D721Med (cell line): ENCODE measurements at regions not wholly inside any gene's neighbourhood (a gene's known extent, or its start where the extent isn't known, plus 50 kb on each side); places are given as distances from the start of the nearest gene placed in this dataset.

ENCODE experiments used
- DNase-seq: peaks from one replicate; pipeline ENCODE4 v3.0.0; 2011; ENCODE audit warnings: low spot score; ENCODE audit not compliant: insufficient read length
- FAIRE-seq: peaks from 2 replicates; lab custom pipeline; 2011; peaks lifted over from hg19 to GRCh38; lab: Jason Lieb, UNC
- CTCF ChIP-seq: IDR thresholded peaks from 2 replicates; pipeline ENCODE4 v1.5.1; 2012; ENCODE audit warnings: mild to moderate bottlenecking, control low read depth; ENCODE audit not compliant: insufficient read depth; ENCODE audit errors: missing control alignments

GRCh38 chr5:107325866-107326265 lies 344.9 kb downstream of the EFNA5 start:
- DNase-seq (no peak), FAIRE-seq (no peak)
- TF ChIP-seq CTCF: no peak

GRCh38 chr5:107324809-107325208 lies 345.9 kb downstream of the EFNA5 start:
- no peak for TF ChIP-seq CTCF
- FAIRE-seq: no peak
- no peak for DNase-seq

GRCh38 chr5:107324071-107324470 lies 346.7 kb downstream of the EFNA5 start:
- TF ChIP-seq CTCF: no peak
- no peak for DNase-seq
- no peak for FAIRE-seq

- DNase-seq (no peak), FAIRE-seq (no peak)
- TF ChIP-seq CTCF: no peak
Measured at GRCh38 chr5:107323536-107323935, 347.2 kb downstream of the EFNA5 start.

GRCh38 chr5:107322936-107323335 lies 347.8 kb downstream of the EFNA5 start:
- DNase-seq (no peak), FAIRE-seq (no peak)
- TF ChIP-seq CTCF: no peak

GRCh38 chr5:107321906-107322305 lies 348.8 kb downstream of the EFNA5 start:
- FAIRE-seq: no peak
- TF ChIP-seq CTCF: no peak

GRCh38 chr5:107320846-107321245 lies 349.9 kb downstream of the EFNA5 start:
- FAIRE-seq (peak; percentile 77), DNase-seq (no peak)
- no peak for TF ChIP-seq CTCF

More at GRCh38 chr5:107321906-107322305, 348.8 kb downstream of the EFNA5 start:
- DNase-seq: no peak
